Ovary (tissue), 7 donors: ENCODE measurements at regions not wholly inside any gene's neighbourhood (a gene's known extent, or its start where the extent isn't known, plus 50 kb on each side); places are given as distances from the start of the nearest gene placed in this dataset.

Source experiments
- DNase-seq, 5 donors: peaks; one replicate each; pipeline ENCODE4 v3.0.0-alpha.2; 2019 to 2020
- H3K27ac ChIP-seq, 2 donors: fragments of 200-600 bp; one replicate each; pipeline versions ENCODE4 v1.5.1 to v1.8.0; 2019 to 2022
- H3K27me3 ChIP-seq: fragments of 200-600 bp; one replicate; pipeline ENCODE4 v1.8.0; 2022
- H3K36me3 ChIP-seq: fragments of 200-600 bp; sonication (generic); one replicate; pipeline ENCODE4 v1.5.1; 2019
- H3K4me1 ChIP-seq: one replicate; pipeline ENCODE4 v1.8.1; 2013; ENCODE audit warnings: mild to moderate bottlenecking, moderate library complexity; ENCODE audit not compliant: insufficient read depth
- H3K4me3 ChIP-seq: fragments of 200-600 bp; sonication (generic); one replicate; pipeline ENCODE4 v1.5.1; 2017
- H3K9me3 ChIP-seq, 2 donors: fragments of 200-600 bp in 1 of 2; sonication (generic) in 1 of 2; one replicate each; pipeline versions ENCODE4 v1.5.1 to v1.8.1; 2013 to 2019; ENCODE audit warnings: mild to moderate bottlenecking in 1 of 2, moderate library complexity in 1 of 2
- CTCF ChIP-seq, 3 donors: fragments of 450-650 bp in 2 of 3; fragments of 200-600 bp in 1 of 3; IDR thresholded peaks; one replicate each; pipeline versions ENCODE4 v1.5.1 to v1.8.0; 2016 to 2022; ENCODE audit warnings: antibody characterized with exemption in 3 of 3, mild to moderate bottlenecking in 1 of 3
- EP300 ChIP-seq: sonication (generic); formaldehyde crosslinking; IDR thresholded peaks from one replicate; pipeline ENCODE4 v1.6.1; 2017; ENCODE audit warnings: antibody characterized with exemption
- POLR2A ChIP-seq: fragments of 450-650 bp; IDR thresholded peaks from one replicate; pipeline ENCODE4 v1.6.1; 2017; ENCODE audit warnings: antibody characterized with exemption, mild to moderate bottlenecking, moderate library complexity
- WGBS, 3 donors: extraction: QIAGEN DNeasy Blood & Tissue Kit in 1 of 3; methylation state at CpG; one replicate each; pipeline versions ENCODE4 v1.1.5 to v1.1.7; 2013 to 2017; 5-methylcytosine and 5-hydroxymethylcytosine counted together
- intact Hi-C, 4 donors: fragments of 100-400 bp; cut with DNase I; formaldehyde crosslinking; loops; one replicate each; pipeline versions ENCODE4 v1.11.0 to v1.15.1; 2022 to 2023
- donor health status: DM: no; HTN: no; CAD: no; lungs with moderate emphysema.
- donor health status: DM: no; HTN: no; CAD: no.
- donor health status: Bipolar disorder and iron deficiency.
- donor health status: DM: no; HTN: no; CAD: no.
- donor health status: DM: yes; HTN: yes; CAD: no.

- no peak overlapping the region for H3K4me3 ChIP-seq
- no peak overlapping the region for H3K27ac ChIP-seq
- TF ChIP-seq EP300 (no peak), CTCF (IDR thresholded peaks at IDR 0.05) (no peak), POLR2A (no peak)
These were observed 221.8 kb downstream of the BTG1 start for GRCh38 chr12:91923864-91924263.

DNA sequence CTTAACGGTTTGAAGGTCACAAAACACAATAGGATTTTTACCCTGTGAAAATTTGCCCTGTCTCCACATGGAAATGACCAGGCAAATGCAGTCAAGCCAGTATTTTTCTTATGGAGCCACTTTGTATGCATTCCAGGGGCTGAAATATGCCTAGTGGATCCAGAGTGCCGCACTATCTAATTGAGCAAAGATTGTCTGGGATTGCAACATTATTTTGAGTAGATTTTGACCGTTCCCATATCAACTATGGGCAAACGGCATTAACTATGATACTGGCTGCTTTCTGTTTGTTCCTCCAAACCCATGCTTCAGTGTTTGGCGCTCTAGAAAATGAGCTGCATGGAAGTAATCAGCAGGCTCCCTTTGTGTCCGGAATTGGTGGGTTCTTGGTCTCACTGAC is 223.0 kb downstream of the BTG1 start:
- WGBS, 3 donors, result 26 to 57% (median 36%) methylated on average over 6 of the region's 6 CpGs
- peaks cover 4% of the 10 kb centered on the region for H3K4me1 ChIP-seq
- DNase-seq, result no peak
- no peaks in the 10 kb centered on the region for H3K9me3 ChIP-seq
- H3K27me3 ChIP-seq, result no peaks in the 10 kb centered on the region
- H3K4me3 ChIP-seq, result no peak overlapping the region
- TF ChIP-seq EP300 (no peak), CTCF (IDR thresholded peaks at IDR 0.05) (no peak), POLR2A (no peak)
- intact Hi-C loops, result no loop called here
- no peak overlapping the region for H3K27ac ChIP-seq
- no peaks in the 10 kb centered on the region for H3K36me3 ChIP-seq

More at GRCh38 chr12:91923864-91924263, 221.8 kb downstream of the BTG1 start:
- intact Hi-C loops, result no loop called here
- Histone ChIP-seq H3K9me3 (no peaks in the 10 kb centered on the region), H3K27me3 (no peaks in the 10 kb centered on the region), H3K36me3 (no peaks in the 10 kb centered on the region), H3K4me1 (peaks cover 4% of the 10 kb centered on the region)
- DNase-seq, result peak in 1 of 5 donors; percentile 19
- 95 to 97% (median 97%) methylated on average over 31 of the region's 31 CpGs for WGBS, 3 donors

- no peak overlapping the region for H3K27ac ChIP-seq
- TF ChIP-seq CTCF (IDR thresholded peaks at IDR 0.05) (no peak), EP300 (no peak), POLR2A (no peak)
- 8 to 15% (median 13%) methylated on average over 1 of the region's 1 CpG for WGBS, 3 donors
- no peak overlapping the region for H3K4me3 ChIP-seq
- no peaks in the 10 kb centered on the region for H3K27me3 ChIP-seq
- intact Hi-C loops, result no loop called here
- no peak for DNase-seq
- H3K9me3 ChIP-seq, result no peaks in the 10 kb centered on the region
- peaks cover 4% of the 10 kb centered on the region for H3K4me1 ChIP-seq
- H3K36me3 ChIP-seq, result no peaks in the 10 kb centered on the region
These were observed 223.5 kb downstream of the BTG1 start for GRCh38 chr12:91922139-91922538.

DNA sequence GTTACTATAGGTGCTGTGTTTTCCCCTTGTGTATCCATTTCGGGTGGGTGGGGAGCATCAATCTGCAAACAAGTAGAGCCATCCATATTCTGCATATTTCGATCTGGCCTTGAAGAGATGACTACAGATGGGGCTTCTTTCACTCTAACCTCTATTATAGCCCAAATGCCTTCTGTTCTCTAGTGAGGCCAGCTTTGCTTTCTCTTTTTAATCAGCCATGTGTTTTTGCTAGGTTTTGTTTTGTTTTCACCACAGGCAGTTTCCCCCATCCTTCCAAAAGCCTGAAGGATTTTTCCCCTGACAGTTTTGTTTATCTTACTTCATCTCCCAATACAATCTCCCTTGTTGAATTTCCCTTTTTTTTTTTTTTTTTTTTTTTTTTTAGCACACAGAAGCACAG is 224.1 kb downstream of the BTG1 start:
- 38 to 55% (median 53%) methylated on average over 2 of the region's 2 CpGs for WGBS, 3 donors
- intact Hi-C loops, result no loop called here

More for the DNA sequence above, 224.1 kb downstream of the BTG1 start:
- no peak overlapping the region for H3K27ac ChIP-seq
- H3K4me3 ChIP-seq, result no peak overlapping the region
- no peak for DNase-seq
- no peaks in the 10 kb centered on the region for H3K36me3 ChIP-seq
- H3K27me3 ChIP-seq, result no peaks in the 10 kb centered on the region
- H3K9me3 ChIP-seq, result no peaks in the 10 kb centered on the region
- no peak for TF ChIP-seq EP300
- no peak for TF ChIP-seq CTCF (IDR thresholded peaks at IDR 0.05)
- TF ChIP-seq POLR2A, result no peak
- H3K4me1 ChIP-seq, result peaks cover 4% of the 10 kb centered on the region
